Thoracic aorta (tissue), 2 donors: ENCODE measurements at regions not wholly inside any gene's neighbourhood (a gene's known extent, or its start where the extent isn't known, plus 50 kb on each side); places are given as distances from the start of the nearest gene placed in this dataset.

Experiments
- ATAC-seq: fragments of 150-250 bp; one replicate; pipeline ENCODE4 v1.8.0; 2017; ENCODE audit warnings: low read depth; ENCODE audit not compliant: insufficient number of reproducible peaks, low FRiP score
- DNase-seq: peaks from one replicate; pipeline ENCODE4 v3.0.0-alpha.2; 2020; ENCODE audit warnings: low spot score
- H3K27ac ChIP-seq, 2 donors: fragments of 200-600 bp; sonication (generic); 1 replicate in 1 of 2; 2 replicates in 1 of 2; pipeline ENCODE4 v1.5.1; 2016; ENCODE audit warnings: mild to moderate bottlenecking in 2 of 2, moderate library complexity in 2 of 2
- H3K27me3 ChIP-seq: fragments of 200-600 bp; sonication (generic); replicated peaks from 2 replicates; pipeline ENCODE4 v1.6.0; 2016; ENCODE audit warnings: mild to moderate bottlenecking; ENCODE audit not compliant: insufficient read depth
- H3K36me3 ChIP-seq: fragments of 200-600 bp; sonication (generic); one replicate; pipeline ENCODE4 v1.5.1; 2016
- H3K4me1 ChIP-seq, 2 donors: fragments of 200-600 bp; sonication (generic); 1 replicate in 1 of 2; 2 replicates in 1 of 2; pipeline versions ENCODE4 v1.5.1 to v1.6.0; 2016; ENCODE audit warnings: low read depth in 2 of 2, mild to moderate bottlenecking in 1 of 2; ENCODE audit not compliant: control insufficient read depth in 1 of 2
- H3K4me3 ChIP-seq: fragments of 200-600 bp; sonication (generic); 2 replicates; pipeline ENCODE4 v1.5.1; 2016; ENCODE audit warnings: mild to moderate bottlenecking
- H3K9me3 ChIP-seq: fragments of 200-600 bp; sonication (generic); 2 replicates; pipeline ENCODE4 v1.5.1; 2016
- TF ChIP-seq, protein P1 (sequence below): fragments of 200-600 bp; sonication (generic); IDR thresholded peaks from one replicate; pipeline ENCODE4 v1.5.1; 2019; ENCODE audit warnings: antibody characterized with exemption

DNA sequence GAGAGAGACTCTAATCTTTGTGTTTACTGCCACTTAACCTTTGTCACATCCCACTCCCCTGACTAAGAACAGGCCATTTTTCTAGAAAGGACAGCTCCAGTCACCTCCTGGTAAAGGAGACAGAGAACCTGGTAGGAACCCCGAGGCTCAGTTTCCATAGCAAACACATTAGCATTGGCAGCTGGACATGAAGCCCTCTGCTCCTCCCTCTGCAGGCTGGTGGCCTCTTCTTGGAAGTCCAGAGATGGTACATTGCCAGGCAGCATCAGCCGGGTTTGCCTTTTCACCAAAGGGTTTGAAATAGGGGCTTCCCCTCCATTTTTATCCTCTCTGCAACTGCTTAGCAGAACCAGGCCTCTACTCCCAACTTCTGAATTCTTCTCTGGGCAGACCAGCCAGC lies 213.4 kb upstream of the SEMA6D start:
- Histone ChIP-seq H3K27ac (no peak overlapping the region), H3K9me3 (no peaks in the 10 kb centered on the region), H3K4me3 (no peak overlapping the region), H3K36me3 (no peaks in the 10 kb centered on the region), H3K27me3 (no peaks in the 10 kb centered on the region), H3K4me1 (peaks cover 12 to 29% of the 10 kb centered on the region in 2 donors)
- DNase-seq (no peak), ATAC-seq (no peak)
- TF ChIP-seq, protein P1, sequence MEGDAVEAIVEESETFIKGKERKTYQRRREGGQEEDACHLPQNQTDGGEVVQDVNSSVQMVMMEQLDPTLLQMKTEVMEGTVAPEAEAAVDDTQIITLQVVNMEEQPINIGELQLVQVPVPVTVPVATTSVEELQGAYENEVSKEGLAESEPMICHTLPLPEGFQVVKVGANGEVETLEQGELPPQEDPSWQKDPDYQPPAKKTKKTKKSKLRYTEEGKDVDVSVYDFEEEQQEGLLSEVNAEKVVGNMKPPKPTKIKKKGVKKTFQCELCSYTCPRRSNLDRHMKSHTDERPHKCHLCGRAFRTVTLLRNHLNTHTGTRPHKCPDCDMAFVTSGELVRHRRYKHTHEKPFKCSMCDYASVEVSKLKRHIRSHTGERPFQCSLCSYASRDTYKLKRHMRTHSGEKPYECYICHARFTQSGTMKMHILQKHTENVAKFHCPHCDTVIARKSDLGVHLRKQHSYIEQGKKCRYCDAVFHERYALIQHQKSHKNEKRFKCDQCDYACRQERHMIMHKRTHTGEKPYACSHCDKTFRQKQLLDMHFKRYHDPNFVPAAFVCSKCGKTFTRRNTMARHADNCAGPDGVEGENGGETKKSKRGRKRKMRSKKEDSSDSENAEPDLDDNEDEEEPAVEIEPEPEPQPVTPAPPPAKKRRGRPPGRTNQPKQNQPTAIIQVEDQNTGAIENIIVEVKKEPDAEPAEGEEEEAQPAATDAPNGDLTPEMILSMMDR = no peak

DNA sequence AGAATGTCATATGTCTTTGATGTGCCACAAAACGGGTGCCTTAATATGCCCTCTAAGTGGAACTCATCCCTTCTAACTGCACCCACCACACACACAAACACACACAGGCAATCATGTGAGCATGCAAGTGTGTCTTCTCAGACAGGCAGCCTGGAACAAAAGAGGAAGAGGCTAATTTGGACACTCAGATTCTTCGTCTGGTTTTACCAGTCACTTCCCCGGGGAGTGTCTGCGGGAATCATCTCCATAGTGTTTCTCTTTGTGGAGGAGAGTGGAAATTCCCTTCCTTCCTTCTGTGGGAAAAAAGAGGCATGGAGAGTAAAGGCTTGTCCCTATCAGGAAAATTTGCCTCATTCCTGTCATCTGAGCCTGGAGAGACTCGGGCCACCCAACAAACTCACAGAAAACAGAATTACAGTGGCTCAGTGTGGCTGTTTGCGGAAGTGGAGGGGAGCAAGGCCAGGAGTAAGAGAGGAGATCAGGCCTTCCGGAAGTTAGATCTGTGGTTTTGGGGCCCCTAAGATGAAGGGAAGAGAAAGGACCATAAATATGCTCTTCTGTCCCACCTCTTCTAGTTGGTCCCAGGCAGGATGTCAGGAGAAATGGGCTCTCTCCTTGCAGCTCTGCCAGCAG lies 212.6 kb upstream of the SEMA6D start:
- Histone ChIP-seq H3K9me3 (no peaks in the 10 kb centered on the region), H3K27me3 (no peaks in the 10 kb centered on the region), H3K27ac (no peak overlapping the region), H3K4me3 (no peak overlapping the region), H3K36me3 (no peaks in the 10 kb centered on the region), H3K4me1 (peaks cover 12 to 29% of the 10 kb centered on the region in 2 donors)
- ATAC-seq (no peak), DNase-seq (no peak)
- TF ChIP-seq, protein P1 = no peak

DNA sequence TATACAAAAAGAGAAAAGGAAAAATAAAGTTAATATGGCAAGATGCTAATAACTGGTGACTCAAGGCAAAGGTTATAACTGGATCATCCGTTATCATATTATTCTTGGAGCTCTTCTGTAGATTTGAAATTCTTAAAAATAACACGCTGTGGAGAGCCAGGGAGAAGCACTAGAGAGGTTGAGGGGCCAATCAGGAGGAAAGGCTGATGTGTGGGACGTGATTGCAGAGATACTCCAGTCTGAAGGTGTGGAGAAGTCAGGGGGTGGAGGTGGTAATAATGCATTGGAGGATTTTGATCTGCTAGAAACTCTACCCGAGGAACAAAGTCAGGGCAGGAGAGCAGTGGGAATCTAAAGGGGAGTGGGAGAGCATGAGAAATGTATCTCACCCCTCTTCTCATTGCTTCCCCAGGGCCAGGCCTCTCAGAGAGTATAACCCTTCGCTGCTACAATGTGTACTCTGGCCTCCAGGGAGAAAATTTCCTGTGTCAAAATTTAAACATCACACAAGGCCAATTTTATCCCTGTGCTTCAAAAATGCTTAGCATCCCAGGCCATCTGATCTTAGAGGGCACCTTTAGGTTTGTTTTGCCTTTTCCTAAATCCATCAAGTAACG lies 211.5 kb upstream of the SEMA6D start:
- ATAC-seq (no peak), DNase-seq (no peak)
- Histone ChIP-seq H3K4me1 (peaks cover 12 to 29% of the 10 kb centered on the region in 2 donors), H3K9me3 (no peaks in the 10 kb centered on the region), H3K4me3 (no peak overlapping the region), H3K36me3 (no peaks in the 10 kb centered on the region), H3K27ac (no peak overlapping the region), H3K27me3 (no peaks in the 10 kb centered on the region)
- TF ChIP-seq, protein P1 = no peak

DNA sequence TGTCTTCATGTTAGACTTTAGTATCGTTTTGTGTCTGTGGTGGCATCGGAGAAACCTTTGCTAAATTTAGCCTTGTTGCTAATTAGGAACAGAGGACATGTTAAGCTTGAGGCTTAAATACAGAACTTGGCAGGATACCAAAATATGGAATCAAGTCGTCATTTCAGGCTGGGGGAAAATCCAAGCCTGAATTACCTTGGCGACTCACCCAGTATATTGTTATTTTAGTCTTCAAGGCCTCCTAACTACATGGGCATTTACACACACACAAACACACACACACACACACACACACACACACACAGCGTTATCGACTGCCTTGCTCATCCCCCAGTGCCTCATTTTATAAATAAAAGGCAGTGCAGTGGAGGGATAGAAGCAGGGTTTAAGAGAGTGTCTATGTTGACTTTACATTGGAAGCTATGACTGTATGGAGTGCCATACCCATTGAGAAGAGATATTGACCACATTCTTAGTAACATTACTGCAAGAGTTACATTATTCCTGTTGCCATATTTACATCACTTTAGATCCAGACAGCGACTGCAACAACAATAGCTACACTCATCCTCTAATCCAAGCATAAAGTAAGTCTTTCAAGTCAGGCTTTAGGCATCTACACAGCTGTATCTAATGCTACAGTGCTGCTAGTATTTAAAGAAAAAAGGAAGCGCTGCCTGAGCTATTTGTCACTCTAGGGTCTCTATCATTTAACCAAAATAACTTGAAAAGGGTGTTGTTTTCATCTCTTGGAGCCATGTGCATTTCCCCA lies 210.8 kb upstream of the SEMA6D start:
- Histone ChIP-seq H3K27me3 (no peaks in the 10 kb centered on the region), H3K9me3 (no peaks in the 10 kb centered on the region), H3K36me3 (no peaks in the 10 kb centered on the region), H3K27ac (peak overlapping the region in 1 of 2 donors; percentile 22), H3K4me3 (no peak overlapping the region), H3K4me1 (peaks cover 12 to 29% of the 10 kb centered on the region in 2 donors)
- DNase-seq (no peak), ATAC-seq (no peak)
- TF ChIP-seq, protein P1 = no peak
